ENCODE measurements at regions not wholly inside any gene's neighbourhood (a gene's known extent, or its start where the extent isn't known, plus 50 kb on each side); places are given as distances from the start of the nearest gene placed in this dataset.

GRCh38 chrX:155679715-155680114 is 67.0 kb upstream of the TMLHE start:
- DNase-seq: no peak

DNA sequence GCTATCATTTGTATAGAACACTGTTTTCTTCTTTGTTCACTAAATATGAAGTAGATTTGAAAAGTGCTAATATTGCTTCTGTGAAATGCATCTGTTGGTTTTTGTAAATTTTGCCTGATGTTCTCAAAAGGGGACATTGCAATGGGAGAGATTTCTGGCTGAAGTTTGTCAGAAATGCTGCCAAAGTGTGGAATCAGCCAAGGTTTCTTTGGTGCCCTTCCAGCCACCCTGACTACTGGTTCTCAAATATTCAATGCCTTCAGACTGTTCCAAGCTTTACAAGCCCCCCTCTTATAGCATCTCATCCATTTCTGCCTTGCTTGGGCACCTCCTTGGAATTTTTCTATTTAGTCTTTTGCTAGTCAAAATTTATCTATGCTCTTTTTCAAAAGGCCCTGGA is 60.6 kb upstream of the TMLHE start:
- no peak for DNase-seq

DNA sequence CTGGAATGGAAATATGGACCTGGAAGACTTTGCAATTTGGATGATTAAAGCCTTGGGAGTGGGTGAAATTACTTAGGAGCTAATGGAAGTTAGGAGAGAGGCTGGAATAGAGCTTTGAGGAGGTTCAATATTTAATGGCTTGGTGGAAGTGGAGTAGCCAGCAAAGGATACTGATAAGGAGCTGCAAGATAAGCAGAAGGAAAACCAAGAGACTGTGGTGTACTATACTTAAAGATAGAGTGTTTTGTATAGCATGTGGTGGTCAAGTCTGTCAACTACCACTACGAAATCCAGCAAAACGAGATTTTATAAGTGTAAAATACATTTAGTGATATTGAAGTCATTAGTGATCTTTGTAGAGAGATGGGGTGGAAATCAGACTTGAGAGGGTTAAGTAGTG is 54.0 kb upstream of the TMLHE start:
- DNase-seq: no peak
